ENCODE measurements at regions not wholly inside any gene's neighbourhood (a gene's known extent, or its start where the extent isn't known, plus 50 kb on each side); places are given as distances from the start of the nearest gene placed in this dataset.

- no peak overlapping the region for H3K4me3 ChIP-seq (ENCODE audit: low read length)
- no peak overlapping the region for H3K27ac ChIP-seq (ENCODE audit: low read length)
- no peaks in the 10 kb centered on the region for H3K9me3 ChIP-seq (ENCODE audit: insufficient read depth, low read depth, low read length)
- no peaks in the 10 kb centered on the region for H3K36me3 ChIP-seq (ENCODE audit: insufficient read depth, low read depth, low read length)
- no peaks in the 10 kb centered on the region for H3K27me3 ChIP-seq (ENCODE audit: insufficient read depth, low read length)
- no peaks in the 10 kb centered on the region for H3K4me1 ChIP-seq (ENCODE audit: insufficient read depth, low read length)
- H3K9ac ChIP-seq (ENCODE audit: low read depth, low read length) = no peak overlapping the region
Measured at GRCh38 chr7:67535241-67535989, 538.8 kb downstream of the TYW1 start.

- Histone ChIP-seq H3K9me3 (ENCODE audit: insufficient read depth, low read depth, low read length) (no peaks in the 10 kb centered on the region), H3K4me1 (ENCODE audit: insufficient read depth, low read length) (no peaks in the 10 kb centered on the region), H3K9ac (ENCODE audit: low read depth, low read length) (no peak overlapping the region), H3K27ac (ENCODE audit: low read length) (no peak overlapping the region), H3K27me3 (ENCODE audit: insufficient read depth, low read length) (no peaks in the 10 kb centered on the region), H3K36me3 (ENCODE audit: insufficient read depth, low read depth, low read length) (no peaks in the 10 kb centered on the region), H3K4me3 (ENCODE audit: low read length) (no peak overlapping the region)
Measured at GRCh38 chr7:67542916-67543315, 546.3 kb downstream of the TYW1 start.

- H3K9ac ChIP-seq (ENCODE audit: low read depth, low read length) = no peak overlapping the region
- H3K9me3 ChIP-seq (ENCODE audit: insufficient read depth, low read depth, low read length) = no peaks in the 10 kb centered on the region
- no peaks in the 10 kb centered on the region for H3K4me1 ChIP-seq (ENCODE audit: insufficient read depth, low read length)
- H3K27me3 ChIP-seq (ENCODE audit: insufficient read depth, low read length) = no peaks in the 10 kb centered on the region
- no peaks in the 10 kb centered on the region for H3K36me3 ChIP-seq (ENCODE audit: insufficient read depth, low read depth, low read length)
- no peak overlapping the region for H3K27ac ChIP-seq (ENCODE audit: low read length)
- no peak overlapping the region for H3K4me3 ChIP-seq (ENCODE audit: low read length)
Measured at GRCh38 chr7:67547183-67547907, 550.7 kb downstream of the TYW1 start.

- no peak overlapping the region for H3K4me3 ChIP-seq (ENCODE audit: low read length)
- H3K4me1 ChIP-seq (ENCODE audit: insufficient read depth, low read length) = no peaks in the 10 kb centered on the region
- no peak overlapping the region for H3K9ac ChIP-seq (ENCODE audit: low read depth, low read length)
- no peaks in the 10 kb centered on the region for H3K27me3 ChIP-seq (ENCODE audit: insufficient read depth, low read length)
- H3K9me3 ChIP-seq (ENCODE audit: insufficient read depth, low read depth, low read length) = no peaks in the 10 kb centered on the region
- H3K36me3 ChIP-seq (ENCODE audit: insufficient read depth, low read depth, low read length) = no peaks in the 10 kb centered on the region
- no peak overlapping the region for H3K27ac ChIP-seq (ENCODE audit: low read length)
Measured at GRCh38 chr7:67549126-67549525, 552.5 kb downstream of the TYW1 start.

- no peaks in the 10 kb centered on the region for H3K36me3 ChIP-seq (ENCODE audit: insufficient read depth, low read depth, low read length)
- H3K27ac ChIP-seq (ENCODE audit: low read length) = no peak overlapping the region
- no peak overlapping the region for H3K4me3 ChIP-seq (ENCODE audit: low read length)
- H3K4me1 ChIP-seq (ENCODE audit: insufficient read depth, low read length) = no peaks in the 10 kb centered on the region
- H3K27me3 ChIP-seq (ENCODE audit: insufficient read depth, low read length) = no peaks in the 10 kb centered on the region
- H3K9me3 ChIP-seq (ENCODE audit: insufficient read depth, low read depth, low read length) = no peaks in the 10 kb centered on the region
- no peak overlapping the region for H3K9ac ChIP-seq (ENCODE audit: low read depth, low read length)
Measured at GRCh38 chr7:67550801-67551436, 554.3 kb downstream of the TYW1 start.

- H3K27me3 ChIP-seq (ENCODE audit: insufficient read depth, low read length) = no peaks in the 10 kb centered on the region
- H3K4me3 ChIP-seq (ENCODE audit: low read length) = no peak overlapping the region
- H3K27ac ChIP-seq (ENCODE audit: low read length) = no peak overlapping the region
- no peaks in the 10 kb centered on the region for H3K36me3 ChIP-seq (ENCODE audit: insufficient read depth, low read depth, low read length)
- no peaks in the 10 kb centered on the region for H3K9me3 ChIP-seq (ENCODE audit: insufficient read depth, low read depth, low read length)
- no peak overlapping the region for H3K9ac ChIP-seq (ENCODE audit: low read depth, low read length)
- no peaks in the 10 kb centered on the region for H3K4me1 ChIP-seq (ENCODE audit: insufficient read depth, low read length)
Measured at GRCh38 chr7:67552738-67553137, 556.1 kb downstream of the TYW1 start.

GRCh38 chr7:67553378-67553777 lies 556.7 kb downstream of the TYW1 start:
- no peaks in the 10 kb centered on the region for H3K36me3 ChIP-seq (ENCODE audit: insufficient read depth, low read depth, low read length)
- no peak overlapping the region for H3K9ac ChIP-seq (ENCODE audit: low read depth, low read length)
- H3K9me3 ChIP-seq (ENCODE audit: insufficient read depth, low read depth, low read length) = no peaks in the 10 kb centered on the region
- H3K27me3 ChIP-seq (ENCODE audit: insufficient read depth, low read length) = no peaks in the 10 kb centered on the region
- H3K27ac ChIP-seq (ENCODE audit: low read length) = no peak overlapping the region
- no peaks in the 10 kb centered on the region for H3K4me1 ChIP-seq (ENCODE audit: insufficient read depth, low read length)
- H3K4me3 ChIP-seq (ENCODE audit: low read length) = no peak overlapping the region

GRCh38 chr7:67554986-67555385 lies 558.4 kb downstream of the TYW1 start:
- no peak overlapping the region for H3K4me3 ChIP-seq (ENCODE audit: low read length)
- peaks cover 3% of the 10 kb centered on the region; the same call in 1 of the 2 replicates for H3K9me3 ChIP-seq (ENCODE audit: insufficient read depth, low read depth, low read length)
- no peaks in the 10 kb centered on the region for H3K4me1 ChIP-seq (ENCODE audit: insufficient read depth, low read length)
- H3K9ac ChIP-seq (ENCODE audit: low read depth, low read length) = no peak overlapping the region
- no peak overlapping the region for H3K27ac ChIP-seq (ENCODE audit: low read length)
- H3K36me3 ChIP-seq (ENCODE audit: insufficient read depth, low read depth, low read length) = no peaks in the 10 kb centered on the region
- H3K27me3 ChIP-seq (ENCODE audit: insufficient read depth, low read length) = no peaks in the 10 kb centered on the region

GRCh38 chr7:67564959-67565358 lies 568.3 kb downstream of the TYW1 start:
- Histone ChIP-seq H3K9me3 (ENCODE audit: insufficient read depth, low read depth, low read length) (peaks cover 2% of the 10 kb centered on the region; the same call in 1 of the 2 replicates), H3K9ac (ENCODE audit: low read depth, low read length) (no peak overlapping the region), H3K27ac (ENCODE audit: low read length) (no peak overlapping the region), H3K27me3 (ENCODE audit: insufficient read depth, low read length) (no peaks in the 10 kb centered on the region), H3K36me3 (ENCODE audit: insufficient read depth, low read depth, low read length) (no peaks in the 10 kb centered on the region), H3K4me1 (ENCODE audit: insufficient read depth, low read length) (no peaks in the 10 kb centered on the region), H3K4me3 (ENCODE audit: low read length) (no peak overlapping the region)

- H3K4me1 ChIP-seq (ENCODE audit: insufficient read depth, low read length) = no peaks in the 10 kb centered on the region
- H3K27ac ChIP-seq (ENCODE audit: low read length) = no peak overlapping the region
Measured at GRCh38 chr7:67566101-67566500, 569.5 kb downstream of the TYW1 start.

GRCh38 chr7:67571026-67571545 lies 574.5 kb downstream of the TYW1 start:
- Histone ChIP-seq H3K27me3 (ENCODE audit: insufficient read depth, low read length) (no peaks in the 10 kb centered on the region), H3K4me3 (ENCODE audit: low read length) (no peak overlapping the region), H3K9ac (ENCODE audit: low read depth, low read length) (no peak overlapping the region), H3K27ac (ENCODE audit: low read length) (no peak overlapping the region), H3K4me1 (ENCODE audit: insufficient read depth, low read length) (no peaks in the 10 kb centered on the region), H3K9me3 (ENCODE audit: insufficient read depth, low read depth, low read length) (peaks cover 4% of the 10 kb centered on the region; the same call in 1 of the 2 replicates), H3K36me3 (ENCODE audit: insufficient read depth, low read depth, low read length) (no peaks in the 10 kb centered on the region)

More at GRCh38 chr7:67566101-67566500, 569.5 kb downstream of the TYW1 start:
- Histone ChIP-seq H3K9me3 (ENCODE audit: insufficient read depth, low read depth, low read length) (no peaks in the 10 kb centered on the region), H3K27me3 (ENCODE audit: insufficient read depth, low read length) (no peaks in the 10 kb centered on the region), H3K36me3 (ENCODE audit: insufficient read depth, low read depth, low read length) (no peaks in the 10 kb centered on the region), H3K9ac (ENCODE audit: low read depth, low read length) (no peak overlapping the region), H3K4me3 (ENCODE audit: low read length) (no peak overlapping the region)

All from iPS-20b (cell line).